K562 (cell line): ENCODE measurements at regions not wholly inside any gene's neighbourhood (a gene's known extent, or its start where the extent isn't known, plus 50 kb on each side); places are given as distances from the start of the nearest gene placed in this dataset.

Experiments used
- ATAC-seq: fragments of 200-7000 bp; cut with Tn5 transposase; 3 replicates; pipeline ENCODE4 v1.9.1; 2020; ENCODE audit warnings: moderate library complexity
- BruUV-seq: library from RNA; stranded (reverse); fragments of 400-500 nt; replicated peaks from 2 replicates; lab custom pipeline; 2021; lab: Mats Ljungman, UMichigan
- CTCF ChIA-PET: fragments of 300-600 bp; formaldehyde crosslinking; extraction: SDS; loops from one replicate; lab custom pipeline; 2021; ENCODE audit warnings: low intra/inter-chr PET ratio; lab: Yijun Ruan, JAX
- POLR2A ChIA-PET: fragments of 300-600, 350-650 bp; sonication (Branson Sonifier 250); formaldehyde crosslinking; extraction: SDS; loops from one replicate; lab custom pipeline; 2021; ENCODE audit warnings: antibody characterized with exemption, inconsistent platforms; lab: Yijun Ruan, JAX
- DNase-seq, 4 experiments: peaks; one replicate each; pipeline versions ENCODE4 v3.0.0 to v3.0.0-alpha.2; 2011 to 2018; ENCODE audit warnings: low spot score in 3 of 4, mixed read lengths in 3 of 4; ENCODE audit errors: extremely low read depth in 1 of 4
- FAIRE-seq: peaks from 2 replicates; lab custom pipeline; 2011; peaks lifted over from hg19 to GRCh38; lab: Jason Lieb, UNC
- H2AFZ ChIP-seq: 2 replicates; pipeline ENCODE4 v1.6.0; 2011; ENCODE audit warnings: low read depth, low read length, control low read depth, inconsistent platforms
- H3K27ac ChIP-seq: fragments of 200-600 bp; 3 replicates; pipeline ENCODE4 v1.8.0; 2011; ENCODE audit warnings: low read depth, mild to moderate bottlenecking, control low read depth, inconsistent platforms, low read length, moderate library complexity, mixed read lengths; ENCODE audit errors: extremely low read depth
- H3K27me3 ChIP-seq, 2 experiments: fragments of 300-600 bp in 1 of 2; 2 replicates in 1 of 2; 3 replicates in 1 of 2; pipeline versions ENCODE4 v1.6.0 to v1.8.0; 2011; ENCODE audit warnings: inconsistent platforms in 2 of 2, low read length in 2 of 2, mild to moderate bottlenecking in 1 of 2, mixed read lengths in 1 of 2, moderate library complexity in 1 of 2; ENCODE audit not compliant: control insufficient read depth in 2 of 2, insufficient read depth in 2 of 2
- H3K36me3 ChIP-seq: fragments of 300-600 bp; 3 replicates; pipeline ENCODE4 v1.8.0; 2011; ENCODE audit warnings: mild to moderate bottlenecking, low read length, inconsistent platforms; ENCODE audit not compliant: control insufficient read depth, insufficient read depth
- H3K4me1 ChIP-seq, 2 experiments: fragments of 200-600 bp in 1 of 2; replicated peaks in 1 of 2; 2 replicates in 1 of 2; 3 replicates in 1 of 2; pipeline versions ENCODE4 v1.5.1 to v1.8.0; 2011; ENCODE audit warnings: inconsistent platforms in 2 of 2, low read length in 2 of 2, mild to moderate bottlenecking in 1 of 2, mixed read lengths in 1 of 2, moderate library complexity in 1 of 2; ENCODE audit not compliant: control insufficient read depth in 2 of 2, insufficient read depth in 2 of 2
- H3K4me2 ChIP-seq: 2 replicates; pipeline ENCODE4 v1.6.1; 2011; ENCODE audit warnings: low read length, control low read depth, inconsistent platforms, mixed read lengths; ENCODE audit not compliant: insufficient read depth
- H3K4me3 ChIP-seq: fragments of 200-600 bp; sonication (generic), shearing (Covaris generic); 2 replicates; pipeline ENCODE4 v1.5.1; 2016; ENCODE audit warnings: control low read depth, inconsistent platforms
- H3K79me2 ChIP-seq: fragments of 200-600 bp; 3 replicates; pipeline ENCODE4 v1.8.0; 2011; ENCODE audit warnings: low read length, inconsistent platforms; ENCODE audit not compliant: control insufficient read depth, insufficient read depth
- H3K9ac ChIP-seq, 2 experiments: 2 replicates each; pipeline versions ENCODE4 v1.6.0 to v1.6.1; 2011; ENCODE audit warnings: low read depth in 2 of 2, low read length in 2 of 2, control low read depth in 1 of 2, inconsistent platforms in 1 of 2, mild to moderate bottlenecking in 1 of 2, mixed read lengths in 1 of 2; ENCODE audit not compliant: insufficient read depth in 1 of 2
- H3K9me1 ChIP-seq: one replicate; pipeline ENCODE4 v1.6.0; 2011; ENCODE audit warnings: inconsistent platforms, mild to moderate bottlenecking, low read length, moderate library complexity; ENCODE audit not compliant: control insufficient read depth, insufficient read depth
- H3K9me3 ChIP-seq: replicated peaks from 2 replicates; pipeline ENCODE4 v1.5.1; 2011; ENCODE audit warnings: low read depth, low read length, inconsistent platforms; ENCODE audit not compliant: control insufficient read depth, insufficient read depth
- H4K20me1 ChIP-seq: replicated peaks from 2 replicates; pipeline ENCODE4 v1.6.1; 2011; ENCODE audit warnings: low read length, inconsistent platforms, mixed read lengths; ENCODE audit not compliant: control insufficient read depth, insufficient read depth
- HNRNPLL ChIP-seq: fragments of 200-400 bp; formaldehyde crosslinking; IDR thresholded peaks from 2 replicates; pipeline ENCODE4 v1.6.1; 2017; ENCODE audit warnings: low read length, low read depth, mild to moderate bottlenecking; ENCODE audit not compliant: poor library complexity, severe bottlenecking
- JUND ChIP-seq, 2 experiments: IDR thresholded peaks; 2 replicates in 1 of 2; 3 replicates in 1 of 2; pipeline ENCODE4 v1.6.1; 2011; ENCODE audit warnings: borderline replicate concordance in 2 of 2, low read depth in 2 of 2, low read length in 2 of 2, improper control_type of control experiment in 1 of 2, missing biosample characterization in 1 of 2, missing genetic modification characterization in 1 of 2, missing genetic modification reagents in 1 of 2
- NCOA4 ChIP-seq: fragments of 450-650 bp; IDR thresholded peaks from 2 replicates; pipeline ENCODE4 v1.6.1; 2018; ENCODE audit warnings: mild to moderate bottlenecking; ENCODE audit not compliant: partially characterized antibody
- PHB ChIP-seq: fragments of 250-450 bp; sonication (Bioruptor Pico); IDR thresholded peaks from 2 replicates; pipeline ENCODE4 v1.5.0; 2021
- RFX1 ChIP-seq: fragments of 450-650 bp; IDR thresholded peaks from 2 replicates; pipeline ENCODE4 v1.6.1; 2016; ENCODE audit warnings: mild to moderate bottlenecking, moderate library complexity
- ZBTB40 ChIP-seq, 2 experiments: fragments of 450-650 bp in 1 of 2; sonication (generic) in 1 of 2; formaldehyde crosslinking in 1 of 2; IDR thresholded peaks; 2 replicates each; pipeline versions ENCODE4 v1.7.1 to v1.9.0; 2016 to 2022; ENCODE audit warnings: inconsistent platforms in 1 of 2, mild to moderate bottlenecking in 1 of 2, missing genetic modification reagents in 1 of 2
- ZNF639 ChIP-seq, 2 experiments: fragments of 200-800 bp in 1 of 2; sonication (Bioruptor generic) in 1 of 2; sonication (generic) in 1 of 2; formaldehyde crosslinking in 1 of 2; IDR thresholded peaks in 1 of 2; conservative IDR thresholded peaks in 1 of 2; 2 replicates each; pipeline versions ENCODE4 v1.5.0 to v1.6.1; 2016 to 2020; ENCODE audit warnings: missing compliant biosample characterization in 1 of 2, missing genetic modification characterization in 1 of 2, missing genetic modification reagents in 1 of 2
- WGBS: fragments of 100-300 bp; shearing (Covaris generic); methylation state at CpG from one replicate; pipeline ENCODE4 v1.1.6; 2016; ENCODE audit warnings: low coverage, mixed read lengths; ENCODE audit not compliant: insufficient coverage; ENCODE audit errors: missing lambda C conversion rate; 5-methylcytosine and 5-hydroxymethylcytosine counted together
- in situ Hi-C: fragments of 300-500 bp; cut with MboI; formaldehyde crosslinking; loops from 4 replicates; pipeline ENCODE4 v1.15.0; 2018; ENCODE audit warnings: inconsistent platforms, mixed read lengths
- intact Hi-C: fragments of 100-400 bp; cut with micrococcal nuclease; formaldehyde crosslinking; loops from 2 replicates; pipeline ENCODE4 v1.14.2; 2022
- TF ChIP-seq, protein P1 (sequence below): fragments of 450-650 bp; formaldehyde crosslinking; IDR thresholded peaks from 2 replicates; pipeline ENCODE4 v1.4.0; 2020; ENCODE audit warnings: mild to moderate bottlenecking, mixed read lengths

DNA sequence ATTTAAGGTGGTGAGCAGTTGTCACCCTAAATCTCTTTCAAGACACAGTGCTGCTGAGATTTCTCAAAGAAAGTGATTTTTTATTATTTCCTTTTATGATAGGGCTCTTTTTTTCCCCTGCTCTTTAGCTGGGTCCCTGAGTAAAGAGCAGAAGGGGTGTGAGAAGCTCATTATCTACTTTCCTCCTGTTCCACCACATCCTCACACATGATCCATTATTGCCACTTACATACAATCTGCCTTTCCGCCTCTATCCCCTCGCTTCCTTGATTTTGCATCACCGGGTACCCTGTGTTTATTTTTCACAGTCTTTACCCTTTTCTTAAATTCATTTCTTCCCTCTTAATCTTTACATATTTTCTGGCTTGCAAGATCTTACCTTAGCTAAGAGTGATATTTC lies 93.9 kb upstream of the CCDC85A start:
- Histone ChIP-seq H3K36me3 (no peaks in the 10 kb centered on the region), H3K4me3 (no peak overlapping the region), H3K9me3 (no peaks in the 10 kb centered on the region), H3K9ac (no peak overlapping the region), H3K27ac (no peak overlapping the region), H3K4me2 (no peak overlapping the region), H3K4me1 (no peaks in the 10 kb centered on the region), H3K79me2 (no peaks in the 10 kb centered on the region), H2AFZ (no peak overlapping the region), H4K20me1 (no peaks in the 10 kb centered on the region), H3K27me3 (peaks cover 0 to 4% of the 10 kb centered on the region in 2 experiments; a peak in 1 of 5 replicates), H3K9me1 (no peaks in the 10 kb centered on the region)
- CTCF ChIA-PET, result no interaction called here
- POLR2A ChIA-PET, result interaction anchor here (1.3 kb wide), 1 partner anchor 15 kb away, joined by 3 read pairs; no protein-coding TSS in a partner anchor
- DNase-seq, result no peak
- in situ Hi-C loops (no loop called here), intact Hi-C loops (no loop called here)
- WGBS, result 0% methylated on average over 3 of the region's 3 CpGs
- FAIRE-seq, result no peak
- ATAC-seq, result no peak
- BruUV-seq, result no TSS peak
- TF ChIP-seq ZNF639 (CRISPR knock-in tag; conservative IDR thresholded peaks at IDR 0.05 in 1 of 2, IDR thresholded peaks at IDR 0.05 in 1 of 2) (no peak), ZBTB40 (IDR thresholded peaks at IDR 0.05) (no peak), ZBTB40 (CRISPR knock-in tag; IDR thresholded peaks at IDR 0.05) (no peak), PHB (no peak), NCOA4 (no peak), HNRNPLL (no peak), RFX1 (no peak), JUND (IDR thresholded peaks at IDR 0.05; ENCODE audit: borderline replicate concordance, low read depth, low read length) (no peak), JUND (tag; IDR thresholded peaks at IDR 0.05; ENCODE audit: borderline replicate concordance, low read depth, low read length) (no peak)
- TF ChIP-seq, protein P1, sequence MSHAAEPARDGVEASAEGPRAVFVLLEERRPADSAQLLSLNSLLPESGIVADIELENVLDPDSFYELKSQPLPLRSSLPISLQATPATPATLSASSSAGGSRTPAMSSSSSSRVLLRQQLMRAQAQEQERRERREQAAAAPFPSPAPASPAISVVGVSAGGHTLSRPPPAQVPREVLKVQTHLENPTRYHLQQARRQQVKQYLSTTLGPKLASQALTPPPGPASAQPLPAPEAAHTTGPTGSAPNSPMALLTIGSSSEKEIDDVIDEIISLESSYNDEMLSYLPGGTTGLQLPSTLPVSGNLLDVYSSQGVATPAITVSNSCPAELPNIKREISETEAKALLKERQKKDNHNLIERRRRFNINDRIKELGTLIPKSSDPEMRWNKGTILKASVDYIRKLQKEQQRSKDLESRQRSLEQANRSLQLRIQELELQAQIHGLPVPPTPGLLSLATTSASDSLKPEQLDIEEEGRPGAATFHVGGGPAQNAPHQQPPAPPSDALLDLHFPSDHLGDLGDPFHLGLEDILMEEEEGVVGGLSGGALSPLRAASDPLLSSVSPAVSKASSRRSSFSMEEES (CRISPR knock-in tag), result no peak
